H1 (cell line): ENCODE measurements at regions not wholly inside any gene's neighbourhood (a gene's known extent, or its start where the extent isn't known, plus 50 kb on each side); places are given as distances from the start of the nearest gene placed in this dataset.

Source experiments
- RFX5 ChIP-seq: IDR thresholded peaks from 2 replicates; pipeline ENCODE4 v1.6.1; 2011; ENCODE audit warnings: low read depth, low read length, improper control_type of control experiment, borderline replicate concordance

DNA sequence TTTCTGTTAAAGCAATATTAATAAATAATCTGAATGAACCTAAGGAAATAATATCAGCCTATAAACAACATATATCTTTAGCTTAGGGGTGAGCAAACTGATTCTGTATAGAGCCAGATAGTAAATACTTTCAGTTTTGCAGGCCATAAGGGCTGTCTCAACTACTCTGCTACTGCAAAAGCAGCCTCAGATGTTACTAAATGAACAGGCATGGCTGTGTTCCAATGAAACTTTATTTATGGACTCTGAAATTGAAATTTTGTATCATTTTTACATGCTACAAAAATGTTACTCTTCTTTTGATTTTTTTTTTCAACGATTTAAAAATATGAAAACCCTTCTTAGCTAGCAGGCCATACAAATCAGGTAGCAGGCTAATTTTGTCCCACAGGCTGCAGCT lies 212.8 kb upstream of the PRICKLE2 start (continued):
- TF ChIP-seq RFX5, result no peak
- TF ChIP-seq, all 59 proteins: peak for 0
